Skeletal muscle tissue (tissue), 3 donors: ENCODE measurements at regions not wholly inside any gene's neighbourhood (a gene's known extent, or its start where the extent isn't known, plus 50 kb on each side); places are given as distances from the start of the nearest gene placed in this dataset.
"Not testable (repeated sequence)": the region's sequence is repeated elsewhere in the genome, so short reads cannot be mapped to it uniquely, and the experiment has no call there.

Experiments
- H3K27ac ChIP-seq: one replicate; pipeline ENCODE4 v1.7.0; 2013; ENCODE audit warnings: mild to moderate bottlenecking, low read depth, low read length, inconsistent platforms
- H3K27me3 ChIP-seq, 3 donors: one replicate each; pipeline ENCODE4 v1.7.0; 2013; ENCODE audit warnings: low read length in 3 of 3; ENCODE audit not compliant: control insufficient read depth in 3 of 3, insufficient read depth in 3 of 3
- H3K36me3 ChIP-seq, 3 donors: one replicate each; pipeline ENCODE4 v1.7.0; 2013; ENCODE audit warnings: low read length in 3 of 3; ENCODE audit not compliant: control insufficient read depth in 3 of 3, insufficient read depth in 3 of 3
- H3K4me1 ChIP-seq, 3 donors: one replicate each; pipeline ENCODE4 v1.7.0; 2013; ENCODE audit warnings: low read length in 3 of 3, mild to moderate bottlenecking in 3 of 3; ENCODE audit not compliant: control insufficient read depth in 3 of 3, insufficient read depth in 3 of 3
- H3K4me3 ChIP-seq, 3 donors: one replicate each; pipeline ENCODE4 v1.7.0; 2013; ENCODE audit warnings: low read length in 3 of 3
- H3K9ac ChIP-seq, 3 donors: one replicate each; pipeline ENCODE4 v1.7.0; 2013; ENCODE audit warnings: low read length in 3 of 3, mild to moderate bottlenecking in 3 of 3, moderate library complexity in 2 of 3, low read depth in 1 of 3
- H3K9me3 ChIP-seq, 3 donors: one replicate each; pipeline ENCODE4 v1.7.0; 2013; ENCODE audit warnings: low read length in 3 of 3; ENCODE audit not compliant: control insufficient read depth in 3 of 3
- donor health status: Osteomylitis.

GRCh38 chr10:36773652-36774051 is 351.7 kb upstream of the ANKRD30A start:
- Histone ChIP-seq H3K4me1 (no peaks in the 10 kb centered on the region), H3K4me3 (no peak overlapping the region), H3K36me3 (no peaks in the 10 kb centered on the region), H3K27ac (no peak overlapping the region), H3K9me3 (no peaks in the 10 kb centered on the region), H3K27me3 (no peaks in the 10 kb centered on the region), H3K9ac (no peak overlapping the region)

- H3K9ac ChIP-seq = no peak overlapping the region
- H3K36me3 ChIP-seq = no peaks in the 10 kb centered on the region
- H3K4me3 ChIP-seq = no peak overlapping the region
- H3K9me3 ChIP-seq = no peaks in the 10 kb centered on the region
- H3K27ac ChIP-seq = no peak overlapping the region
- no peaks in the 10 kb centered on the region for H3K27me3 ChIP-seq
- no peaks in the 10 kb centered on the region for H3K4me1 ChIP-seq
Observed at GRCh38 chr10:36771725-36772124, 353.7 kb upstream of the ANKRD30A start.

- H3K36me3 ChIP-seq, H3K27me3 ChIP-seq, H3K4me3 ChIP-seq, H3K9ac ChIP-seq, H3K27ac ChIP-seq, H3K4me1 ChIP-seq, H3K9me3 ChIP-seq: not testable (repeated sequence)
Observed at GRCh38 chr10:36769741-36770140, 355.7 kb upstream of the ANKRD30A start.

GRCh38 chr10:36766940-36767339 is 358.5 kb upstream of the ANKRD30A start:
- no peaks in the 10 kb centered on the region for H3K36me3 ChIP-seq
- no peak overlapping the region for H3K4me3 ChIP-seq
- H3K27me3 ChIP-seq = no peaks in the 10 kb centered on the region
- H3K27ac ChIP-seq = no peak overlapping the region
- no peak overlapping the region for H3K9ac ChIP-seq
- no peaks in the 10 kb centered on the region for H3K9me3 ChIP-seq
- H3K4me1 ChIP-seq = no peaks in the 10 kb centered on the region

- Histone ChIP-seq H3K36me3 (no peaks in the 10 kb centered on the region), H3K4me1 (no peaks in the 10 kb centered on the region), H3K9ac (no peak overlapping the region), H3K9me3 (no peaks in the 10 kb centered on the region), H3K27me3 (no peaks in the 10 kb centered on the region), H3K4me3 (no peak overlapping the region), H3K27ac (no peak overlapping the region)
Observed at GRCh38 chr10:36766415-36766810, 359.0 kb upstream of the ANKRD30A start.

- Histone ChIP-seq H3K4me1 (no peaks in the 10 kb centered on the region), H3K9me3 (no peaks in the 10 kb centered on the region), H3K27me3 (no peaks in the 10 kb centered on the region), H3K9ac (no peak overlapping the region), H3K4me3 (no peak overlapping the region), H3K36me3 (no peaks in the 10 kb centered on the region), H3K27ac (no peak overlapping the region)
Observed at GRCh38 chr10:36765782-36766414, 359.5 kb upstream of the ANKRD30A start.

- Histone ChIP-seq H3K4me1 (no peaks in the 10 kb centered on the region), H3K9me3 (no peaks in the 10 kb centered on the region), H3K36me3 (no peaks in the 10 kb centered on the region), H3K4me3 (no peak overlapping the region), H3K27me3 (no peaks in the 10 kb centered on the region), H3K27ac (no peak overlapping the region), H3K9ac (no peak overlapping the region)
Observed at GRCh38 chr10:36764823-36765222, 360.6 kb upstream of the ANKRD30A start.

- Histone ChIP-seq H3K4me1 (no peaks in the 10 kb centered on the region), H3K27ac (no peak overlapping the region), H3K9me3 (no peaks in the 10 kb centered on the region), H3K27me3 (no peaks in the 10 kb centered on the region), H3K9ac (no peak overlapping the region), H3K4me3 (no peak overlapping the region), H3K36me3 (no peaks in the 10 kb centered on the region)
Observed at GRCh38 chr10:36761121-36761520, 364.3 kb upstream of the ANKRD30A start.

GRCh38 chr10:36759141-36759805 is 366.1 kb upstream of the ANKRD30A start:
- Histone ChIP-seq H3K9me3 (no peaks in the 10 kb centered on the region), H3K27ac (no peak overlapping the region), H3K4me1 (no peaks in the 10 kb centered on the region), H3K36me3 (no peaks in the 10 kb centered on the region), H3K27me3 (no peaks in the 10 kb centered on the region), H3K4me3 (no peak overlapping the region), H3K9ac (no peak overlapping the region)

GRCh38 chr10:36748128-36748871 is 377.1 kb upstream of the ANKRD30A start:
- no peak overlapping the region for H3K27ac ChIP-seq
- H3K4me3 ChIP-seq = no peak overlapping the region

More at GRCh38 chr10:36748128-36748871, 377.1 kb upstream of the ANKRD30A start:
- no peaks in the 10 kb centered on the region for H3K9me3 ChIP-seq
- no peaks in the 10 kb centered on the region for H3K36me3 ChIP-seq
- H3K27me3 ChIP-seq = no peaks in the 10 kb centered on the region
- no peak overlapping the region for H3K9ac ChIP-seq
- H3K4me1 ChIP-seq = no peaks in the 10 kb centered on the region
